Peyer's patch (tissue), 4 donors: ENCODE measurements at regions not wholly inside any gene's neighbourhood (a gene's known extent, or its start where the extent isn't known, plus 50 kb on each side); places are given as distances from the start of the nearest gene placed in this dataset.

Source experiments
- CTCF ChIP-seq, 6 experiments: fragments of 450-650 bp in 4 of 6; fragments of 200-600 bp in 2 of 6; sonication (generic) in 1 of 6; IDR thresholded peaks; one replicate each; pipeline ENCODE4 v1.5.1; 2017 to 2019; ENCODE audit warnings: antibody characterized with exemption in 6 of 6, mild to moderate bottlenecking in 3 of 6, moderate library complexity in 1 of 6
- POLR2A ChIP-seq, 2 donors: fragments of 450-650 bp; IDR thresholded peaks; one replicate each; pipeline ENCODE4 v1.5.1; 2017; ENCODE audit warnings: antibody characterized with exemption in 2 of 2, mild to moderate bottlenecking in 2 of 2, moderate library complexity in 2 of 2

GRCh38 chr5:106489004-106489403, 1181.7 kb downstream of the EFNA5 start:
- TF ChIP-seq CTCF (IDR thresholded peaks at IDR 0.05) (no peak), POLR2A (IDR thresholded peaks at IDR 0.05) (no peak)
